H1 (cell line): ENCODE measurements at regions not wholly inside any gene's neighbourhood (a gene's known extent, or its start where the extent isn't known, plus 50 kb on each side); places are given as distances from the start of the nearest gene placed in this dataset.

Source experiments
- CTCF ChIA-PET: fragments of 300-600 bp; sonication (Branson Sonifier 250); formaldehyde crosslinking; loops from one replicate; lab custom pipeline; 2021; ENCODE audit not compliant: partially characterized antibody; lab: Charles Lee
- POLR2A ChIA-PET: fragments of 300-600 bp; sonication (Branson Sonifier 250); formaldehyde crosslinking; loops from one replicate; lab custom pipeline; 2021; ENCODE audit warnings: inconsistent platforms; ENCODE audit not compliant: partially characterized antibody; lab: Charles Lee
- DNase-seq, 2 experiments: peaks; one replicate each; pipeline versions ENCODE4 v3.0.0 to v3.0.0-alpha.2; 2010 to 2022; ENCODE audit warnings: low spot score in 2 of 2, low read depth in 1 of 2, mixed read lengths in 1 of 2
- FAIRE-seq: peaks from 2 replicates; lab custom pipeline; 2011; peaks lifted over from hg19 to GRCh38; lab: Jason Lieb, UNC
- H2AFZ ChIP-seq: 2 replicates; pipeline ENCODE4 v1.8.1; 2012; ENCODE audit warnings: low read length, inconsistent platforms
- H2AK5ac ChIP-seq: 2 replicates; pipeline ENCODE4 v1.6.1; 2013; ENCODE audit warnings: low read depth, low read length
- H2BK120ac ChIP-seq: replicated peaks from 2 replicates; pipeline ENCODE3; 2013; ENCODE audit warnings: low read depth, low read length, inconsistent platforms
- H2BK12ac ChIP-seq: 2 replicates; pipeline ENCODE4 v1.6.1; 2013; ENCODE audit warnings: low read depth, low read length
- H2BK15ac ChIP-seq: 2 replicates; pipeline ENCODE4 v1.6.1; 2013; ENCODE audit warnings: low read length
- H2BK20ac ChIP-seq: 2 replicates; pipeline ENCODE4 v1.6.1; 2013; ENCODE audit warnings: low read length
- H2BK5ac ChIP-seq: 2 replicates; pipeline ENCODE4 v1.6.1; 2013; ENCODE audit warnings: low read depth, low read length
- H3K14ac ChIP-seq: 2 replicates; pipeline ENCODE4 v1.6.1; 2013; ENCODE audit warnings: inconsistent platforms; ENCODE audit not compliant: insufficient read length
- H3K18ac ChIP-seq: 2 replicates; pipeline ENCODE4 v1.6.1; 2013; ENCODE audit warnings: low read length; ENCODE audit errors: extremely low read depth
- H3K23ac ChIP-seq: 2 replicates; pipeline ENCODE4 v1.6.1; 2013; ENCODE audit warnings: inconsistent platforms; ENCODE audit not compliant: insufficient read length
- H3K23me2 ChIP-seq: 2 replicates; pipeline ENCODE4 v1.6.1; 2013; ENCODE audit warnings: low read depth, low read length
- H3K27ac ChIP-seq: 2 replicates; pipeline ENCODE4 v1.6.1; 2011; ENCODE audit warnings: low read depth, low read length, inconsistent platforms
- H3K27me3 ChIP-seq, 4 experiments: replicated peaks in 1 of 4; 1 replicate in 1 of 4; 2 replicates in 3 of 4; pipeline versions ENCODE4 v1.6.1 to v1.8.1; 2011 to 2013; ENCODE audit warnings: low read length in 3 of 4, mild to moderate bottlenecking in 3 of 4, inconsistent platforms in 2 of 4, mixed read lengths in 2 of 4, moderate library complexity in 1 of 4; ENCODE audit not compliant: control insufficient read depth in 3 of 4, insufficient read depth in 3 of 4; ENCODE audit errors: extremely low read depth in 1 of 4
- H3K36me3 ChIP-seq, 4 experiments: 2 replicates each; pipeline versions ENCODE4 v1.6.1 to v1.8.1; 2011 to 2013; ENCODE audit warnings: mild to moderate bottlenecking in 4 of 4, low read length in 3 of 4, moderate library complexity in 2 of 4, control low read depth in 1 of 4, inconsistent platforms in 1 of 4; ENCODE audit not compliant: insufficient read depth in 4 of 4, control insufficient read depth in 2 of 4
- H3K4ac ChIP-seq: replicated peaks from 2 replicates; pipeline ENCODE3; 2013; ENCODE audit warnings: low read length, low read depth, mixed read lengths, inconsistent platforms; ENCODE audit not compliant: insufficient read length
- H3K4me1 ChIP-seq, 4 experiments: replicated peaks in 1 of 4; 1 replicate in 1 of 4; 2 replicates in 3 of 4; pipeline versions ENCODE4 v1.6.1 to v1.8.1; 2011 to 2013; ENCODE audit warnings: low read length in 3 of 4, inconsistent platforms in 2 of 4, mixed read lengths in 1 of 4; ENCODE audit not compliant: insufficient read depth in 4 of 4, control insufficient read depth in 3 of 4
- H3K4me2 ChIP-seq, 2 experiments: 2 replicates each; pipeline versions ENCODE4 v1.6.1 to v1.8.1; 2011 to 2013; ENCODE audit warnings: low read depth in 2 of 2, low read length in 2 of 2, control low read depth in 1 of 2, inconsistent platforms in 1 of 2, mild to moderate bottlenecking in 1 of 2; ENCODE audit not compliant: insufficient read depth in 1 of 2
- H3K4me3 ChIP-seq, 4 experiments: fragments of 200-600, 300-600 bp in 1 of 4; sonication (generic), shearing (Covaris generic), sonication (Bioruptor Twin) in 1 of 4; 2 replicates each; pipeline versions ENCODE4 v1.5.1 to v1.8.1; 2011 to 2016; ENCODE audit warnings: low read length in 4 of 4, low read depth in 3 of 4, control low read depth in 2 of 4, inconsistent platforms in 2 of 4, mild to moderate bottlenecking in 2 of 4, mixed read lengths in 1 of 4, moderate library complexity in 1 of 4; ENCODE audit not compliant: insufficient read depth in 2 of 4; ENCODE audit errors: extremely low read depth in 1 of 4
- H3K56ac ChIP-seq: replicated peaks from 2 replicates; pipeline ENCODE3; 2013; ENCODE audit warnings: low read depth, mild to moderate bottlenecking, mixed read lengths, low read length, inconsistent platforms; ENCODE audit not compliant: insufficient read length
- H3K79me1 ChIP-seq: 2 replicates; pipeline ENCODE4 v1.6.1; 2013; ENCODE audit warnings: low read depth, low read length, control low read depth
- H3K79me2 ChIP-seq, 2 experiments: 2 replicates each; pipeline versions ENCODE4 v1.6.1 to v1.8.1; 2012 to 2013; ENCODE audit warnings: low read length in 2 of 2, mild to moderate bottlenecking in 2 of 2, inconsistent platforms in 1 of 2; ENCODE audit not compliant: insufficient read depth in 2 of 2, control insufficient read depth in 1 of 2
- H3K9ac ChIP-seq, 4 experiments: replicated peaks in 1 of 4; 1 replicate in 1 of 4; 2 replicates in 3 of 4; pipeline versions ENCODE4 v1.6.1 to v1.8.1; 2011 to 2013; ENCODE audit warnings: low read depth in 3 of 4, low read length in 3 of 4, control low read depth in 2 of 4, mild to moderate bottlenecking in 2 of 4, moderate library complexity in 2 of 4, inconsistent platforms in 1 of 4; ENCODE audit errors: extremely low read depth in 1 of 4
- H3K9me3 ChIP-seq, 2 experiments: 2 replicates each; pipeline versions ENCODE4 v1.6.1 to v1.8.1; 2012 to 2013; ENCODE audit warnings: mild to moderate bottlenecking in 2 of 2, moderate library complexity in 2 of 2, control low read depth in 1 of 2, inconsistent platforms in 1 of 2, low read depth in 1 of 2, low read length in 1 of 2, mixed read lengths in 1 of 2; ENCODE audit not compliant: insufficient read depth in 2 of 2
- H4K20me1 ChIP-seq, 2 experiments: replicated peaks in 1 of 2; 2 replicates each; pipeline versions ENCODE3 to v1.8.1; 2011 to 2013; ENCODE audit warnings: inconsistent platforms in 2 of 2, low read length in 2 of 2, mild to moderate bottlenecking in 1 of 2; ENCODE audit not compliant: insufficient read depth in 2 of 2, control insufficient read depth in 1 of 2
- H4K5ac ChIP-seq: 2 replicates; pipeline ENCODE4 v1.6.1; 2013; ENCODE audit warnings: low read length, low read depth, mixed read lengths, inconsistent platforms; ENCODE audit not compliant: insufficient read length
- H4K8ac ChIP-seq: 2 replicates; pipeline ENCODE4 v1.8.0; 2013; ENCODE audit warnings: mild to moderate bottlenecking, moderate library complexity, low read length, inconsistent platforms; ENCODE audit not compliant: insufficient read depth; ENCODE audit errors: extremely low read depth
- H4K91ac ChIP-seq: replicated peaks from 2 replicates; pipeline ENCODE3; 2013; ENCODE audit warnings: low read length, mixed read lengths, inconsistent platforms; ENCODE audit not compliant: insufficient read length
- BCL11A ChIP-seq, 2 experiments: IDR thresholded peaks; one replicate each; pipeline ENCODE4 v1.6.1; 2011; ENCODE audit warnings: low read depth in 2 of 2, low read length in 2 of 2, mild to moderate bottlenecking in 2 of 2
- CHD2 ChIP-seq: IDR thresholded peaks from 2 replicates; pipeline ENCODE4 v1.6.1; 2012; ENCODE audit warnings: low read length, improper control_type of control experiment
- FOSL1 ChIP-seq: IDR thresholded peaks from 2 replicates; pipeline ENCODE4 v1.6.1; 2011; ENCODE audit warnings: mild to moderate bottlenecking, low read depth, low read length, moderate library complexity; ENCODE audit not compliant: insufficient read depth
- HDAC2 ChIP-seq, 2 experiments: fragments of 300-600 bp in 1 of 2; sonication (generic) in 1 of 2; IDR thresholded peaks; 2 replicates each; pipeline ENCODE4 v1.6.1; 2011 to 2012; ENCODE audit warnings: low read depth in 2 of 2, low read length in 2 of 2, mild to moderate bottlenecking in 2 of 2, moderate library complexity in 2 of 2, borderline replicate concordance in 1 of 2, inconsistent platforms in 1 of 2
- JUN ChIP-seq: IDR thresholded peaks from 2 replicates; pipeline ENCODE4 v1.6.1; 2011; ENCODE audit warnings: low read depth, mild to moderate bottlenecking, improper control_type of control experiment, low read length
- PHF8 ChIP-seq: fragments of 200-600 bp; sonication (generic); conservative IDR thresholded peaks from 2 replicates; pipeline ENCODE4 v1.7.1; 2012; ENCODE audit warnings: low read depth, mild to moderate bottlenecking, inconsistent platforms, low read length, moderate library complexity
- POLR2AphosphoS5 ChIP-seq: IDR thresholded peaks from 2 replicates; pipeline ENCODE4 v1.6.1; 2011; ENCODE audit warnings: low read depth, low read length
- RFX5 ChIP-seq: IDR thresholded peaks from 2 replicates; pipeline ENCODE4 v1.6.1; 2011; ENCODE audit warnings: low read depth, low read length, improper control_type of control experiment, borderline replicate concordance
- RXRA ChIP-seq: IDR thresholded peaks from 2 replicates; pipeline ENCODE4 v1.6.1; 2011; ENCODE audit warnings: low read depth, mild to moderate bottlenecking, low read length, moderate library complexity; ENCODE audit not compliant: insufficient read depth
- SIN3A ChIP-seq, 2 experiments: IDR thresholded peaks in 1 of 2; conservative IDR thresholded peaks in 1 of 2; 2 replicates each; pipeline ENCODE4 v1.6.1; 2011 to 2012; ENCODE audit warnings: low read length in 2 of 2, improper control_type of control experiment in 1 of 2, low read depth in 1 of 2, mild to moderate bottlenecking in 1 of 2
- SP4 ChIP-seq: IDR thresholded peaks from 2 replicates; pipeline ENCODE4 v1.6.1; 2012; ENCODE audit warnings: low read length, inconsistent platforms

DNA sequence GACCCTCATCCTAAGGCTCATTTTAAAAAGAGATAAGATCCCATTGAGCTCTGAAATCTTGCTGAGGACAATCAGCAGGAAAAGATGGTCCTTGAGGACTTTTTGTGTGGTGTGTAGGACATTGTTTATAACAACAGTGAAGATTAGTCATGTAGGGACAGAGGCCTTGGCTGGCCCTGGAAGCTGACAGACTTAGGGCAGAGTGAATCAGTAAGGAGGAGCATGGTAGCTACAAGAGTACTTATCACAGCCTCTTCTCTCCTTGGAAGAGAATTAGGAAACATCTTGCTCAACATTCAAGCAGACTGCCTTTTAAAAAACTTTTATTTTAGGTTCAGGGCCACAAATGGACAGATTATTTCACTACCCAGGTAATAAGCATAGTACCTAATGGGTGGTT lies 665.9 kb upstream of the SALL1 start:
- no peak overlapping the region for H2BK12ac ChIP-seq
- H3K4me2 ChIP-seq = no peak overlapping the region
- no peak overlapping the region for H3K23ac ChIP-seq
- H3K23me2 ChIP-seq = no peaks in the 10 kb centered on the region
- H3K18ac ChIP-seq = no peak overlapping the region
- CTCF ChIA-PET = interaction anchor here (0.6 to 19.0 kb wide), 8 partner anchors 12 to 255 kb away, joined by 3 to 424 read pairs (median 5); no protein-coding TSS in a partner anchor
- H3K4ac ChIP-seq = no peak overlapping the region
- H4K20me1 ChIP-seq = no peaks in the 10 kb centered on the region
- no peak overlapping the region for H2BK120ac ChIP-seq
- no peak for TF ChIP-seq JUN
- TF ChIP-seq POLR2AphosphoS5 = no peak
- no peak for TF ChIP-seq PHF8
- no peak for TF ChIP-seq SP4
- TF ChIP-seq BCL11A (IDR thresholded peaks at IDR 0.05; ENCODE audit: low read depth in 2 of 2, low read length in 2 of 2) = no peak
- no peak for TF ChIP-seq CHD2
- no peak for TF ChIP-seq RXRA
- TF ChIP-seq FOSL1 = no peak
- TF ChIP-seq HDAC2 (IDR thresholded peaks at IDR 0.05; ENCODE audit: borderline replicate concordance in 1 of 2, low read depth in 2 of 2, low read length in 2 of 2) = no peak
- TF ChIP-seq RFX5 = no peak
- TF ChIP-seq SIN3A (conservative IDR thresholded peaks at IDR 0.05 in 1 of 2, IDR thresholded peaks at IDR 0.05 in 1 of 2; ENCODE audit: low read depth in 1 of 2, low read length in 2 of 2) = no peak
- no peak overlapping the region for H4K8ac ChIP-seq
- H3K36me3 ChIP-seq = no peaks in the 10 kb centered on the region
- no peak overlapping the region for H2BK5ac ChIP-seq
- no peaks in the 10 kb centered on the region for H3K4me1 ChIP-seq
- H3K27ac ChIP-seq = no peak overlapping the region
- H3K27me3 ChIP-seq = no peaks in the 10 kb centered on the region
- DNase-seq (no peak), FAIRE-seq (no peak)
- no peak overlapping the region for H3K9ac ChIP-seq
- POLR2A ChIA-PET = no interaction called here
- no peak overlapping the region for H2AFZ ChIP-seq
- H3K4me3 ChIP-seq = no peak overlapping the region
- no peak overlapping the region for H4K5ac ChIP-seq
- no peak overlapping the region for H2AK5ac ChIP-seq
- H3K14ac ChIP-seq = no peak overlapping the region
- no peaks in the 10 kb centered on the region for H3K79me2 ChIP-seq
- no peak overlapping the region for H4K91ac ChIP-seq
- no peak overlapping the region for H2BK20ac ChIP-seq
- no peaks in the 10 kb centered on the region for H3K79me1 ChIP-seq
- H2BK15ac ChIP-seq = no peak overlapping the region
- no peaks in the 10 kb centered on the region for H3K9me3 ChIP-seq
- no peak overlapping the region for H3K56ac ChIP-seq
